GM23338 (cell line): ENCODE measurements at regions not wholly inside any gene's neighbourhood (a gene's known extent, or its start where the extent isn't known, plus 50 kb on each side); places are given as distances from the start of the nearest gene placed in this dataset.

Source experiments
- ATAC-seq: fragments of 200-7000 bp; cut with Tn5 transposase; 3 replicates; pipeline ENCODE4 v1.9.1; 2020
- DNase-seq: peaks from one replicate; pipeline ENCODE4 v3.0.0-alpha.2; 2015; ENCODE audit warnings: low spot score
- H2AFZ ChIP-seq: fragments of 200-600 bp; sonication (generic); 2 replicates; pipeline ENCODE4 v1.8.0; 2016; ENCODE audit warnings: antibody characterized with exemption, mild to moderate bottlenecking, moderate library complexity
- H3F3A ChIP-seq: fragments of 200-600 bp; sonication (generic); replicated peaks from 2 replicates; pipeline ENCODE4 v1.8.0; 2017; ENCODE audit warnings: antibody characterized with exemption, mixed run types, low read depth
- H3K27ac ChIP-seq: fragments of 200-600 bp; sonication (generic); 2 replicates; pipeline ENCODE4 v1.6.1; 2016; ENCODE audit warnings: low read depth
- H3K27me3 ChIP-seq: fragments of 200-600 bp; sonication (generic); 2 replicates; pipeline ENCODE4 v1.8.0; 2016; ENCODE audit warnings: mild to moderate bottlenecking, mixed run types, moderate library complexity; ENCODE audit not compliant: insufficient read depth
- H3K36me3 ChIP-seq: fragments of 200-600 bp; sonication (generic); 2 replicates; pipeline ENCODE4 v1.8.0; 2016; ENCODE audit warnings: mild to moderate bottlenecking; ENCODE audit not compliant: insufficient read depth
- H3K4me1 ChIP-seq: fragments of 200-600 bp; sonication (generic); 2 replicates; pipeline ENCODE4 v1.8.0; 2016; ENCODE audit warnings: mild to moderate bottlenecking, moderate library complexity; ENCODE audit not compliant: insufficient read depth
- H3K4me2 ChIP-seq: fragments of 200-600 bp; sonication (generic); 2 replicates; pipeline ENCODE4 v1.7.1; 2017; ENCODE audit warnings: mixed run types
- H3K4me3 ChIP-seq: fragments of 200-600 bp; sonication (generic); 2 replicates; pipeline ENCODE4 v1.6.1; 2016; ENCODE audit warnings: mixed run types
- H3K79me2 ChIP-seq: fragments of 200-600 bp; sonication (generic); replicated peaks from 2 replicates; pipeline ENCODE4 v1.8.0; 2017; ENCODE audit warnings: mild to moderate bottlenecking; ENCODE audit not compliant: insufficient read depth
- H3K9me2 ChIP-seq: fragments of 200-600 bp; sonication (generic); 2 replicates; pipeline ENCODE4 v1.8.0; 2017; ENCODE audit not compliant: insufficient read depth
- H4K20me1 ChIP-seq: fragments of 200-600 bp; sonication (generic); replicated peaks from 2 replicates; pipeline ENCODE4 v1.8.0; 2017; ENCODE audit warnings: mild to moderate bottlenecking; ENCODE audit not compliant: insufficient read depth
- H3K27ac Mint-ChIP-seq: 2 replicates; pipeline ENCODE4 v1.8.0; 2020; ENCODE audit warnings: inconsistent platforms, mild to moderate bottlenecking, moderate library complexity, mixed read lengths
- H3K27me3 Mint-ChIP-seq: 3 replicates; pipeline ENCODE4 v1.8.0; 2022; ENCODE audit warnings: low read depth, mild to moderate bottlenecking, moderate library complexity, mixed read lengths, inconsistent platforms; ENCODE audit not compliant: insufficient read depth, poor library complexity
- H3K36me3 Mint-ChIP-seq: 3 replicates; pipeline ENCODE4 v1.8.0; 2021; ENCODE audit warnings: low read depth, mild to moderate bottlenecking, inconsistent platforms, moderate library complexity, mixed read lengths
- H3K4me1 Mint-ChIP-seq: 3 replicates; pipeline ENCODE4 v1.8.0; 2020; ENCODE audit warnings: mild to moderate bottlenecking, inconsistent platforms, mixed read lengths
- H3K4me3 Mint-ChIP-seq: 3 replicates; pipeline ENCODE4 v1.8.0; 2021; ENCODE audit warnings: moderate library complexity, mild to moderate bottlenecking, inconsistent platforms, mixed read lengths
- H3K9me3 Mint-ChIP-seq: 3 replicates; pipeline ENCODE4 v1.8.0; 2020; ENCODE audit warnings: moderate library complexity, mild to moderate bottlenecking, inconsistent platforms, mixed read lengths
- CREB1 ChIP-seq: fragments of 250-450 bp; sonication (Bioruptor Pico); IDR thresholded peaks from 2 replicates; pipeline ENCODE4 v1.5.0; 2020; ENCODE audit warnings: low read depth, mild to moderate bottlenecking, moderate library complexity
- CTCF ChIP-seq, 2 experiments: fragments of 200-600 bp in 1 of 2; sonication (generic) in 1 of 2; conservative IDR thresholded peaks; 2 replicates each; pipeline versions ENCODE4 v1.5.1 to v1.6.1; 2016 to 2017; ENCODE audit warnings: antibody characterized with exemption in 2 of 2, low read depth in 2 of 2, mild to moderate bottlenecking in 2 of 2, moderate library complexity in 1 of 2
- ETS1 ChIP-seq: IDR thresholded peaks from 2 replicates; pipeline ENCODE4 v1.6.1; 2016; ENCODE audit warnings: antibody characterized with exemption
- EZH2phosphoT487 ChIP-seq: fragments of 200-600 bp; sonication (generic); IDR thresholded peaks from one replicate; pipeline ENCODE4 v1.8.1; 2018; ENCODE audit warnings: antibody characterized with exemption; ENCODE audit not compliant: unreplicated experiment
- JUNB ChIP-seq: IDR thresholded peaks from one replicate; pipeline ENCODE4 v1.6.1; 2016; ENCODE audit warnings: antibody characterized with exemption; ENCODE audit not compliant: unreplicated experiment
- POLR2AphosphoS5 ChIP-seq: IDR thresholded peaks from 2 replicates; pipeline ENCODE4 v1.6.1; 2016; ENCODE audit warnings: antibody characterized with exemption, low read depth
- REST ChIP-seq: IDR thresholded peaks from one replicate; pipeline ENCODE4 v1.6.1; 2018; ENCODE audit warnings: antibody characterized with exemption; ENCODE audit not compliant: unreplicated experiment
- ZNF114 ChIP-seq: fragments of 250-450 bp; sonication (Bioruptor Pico); IDR thresholded peaks from 2 replicates; pipeline ENCODE4 v1.5.0; 2020; ENCODE audit warnings: mild to moderate bottlenecking, moderate library complexity
- ZNF331 ChIP-seq: fragments of 250-450 bp; sonication (Bioruptor Pico); IDR thresholded peaks from 2 replicates; pipeline ENCODE4 v1.5.0; 2020; ENCODE audit warnings: low read depth, mild to moderate bottlenecking, moderate library complexity

- Histone ChIP-seq H3F3A (no peaks in the 10 kb centered on the region), H3K27ac (no peak overlapping the region), H3K36me3 (no peaks in the 10 kb centered on the region), H4K20me1 (no peaks in the 10 kb centered on the region), H2AFZ (no peak overlapping the region), H3K79me2 (no peaks in the 10 kb centered on the region), H3K4me3 (no peak overlapping the region), H3K9me2 (peaks cover 4% of the 10 kb centered on the region; the same call in 1 of the 2 replicates), H3K4me2 (no peak overlapping the region), H3K27me3 (no peaks in the 10 kb centered on the region), H3K4me1 (no peaks in the 10 kb centered on the region)
- no peak overlapping the region for H3K27ac Mint-ChIP-seq
- no peak overlapping the region for H3K4me3 Mint-ChIP-seq
- H3K4me1 Mint-ChIP-seq: peaks cover 6% of the 10 kb centered on the region
- H3K36me3 Mint-ChIP-seq: no peaks in the 10 kb centered on the region
- DNase-seq (no peak), ATAC-seq (no peak)
- H3K27me3 Mint-ChIP-seq: peaks cover 3% of the 10 kb centered on the region
- TF ChIP-seq CREB1 (CRISPR knock-in tag) (no peak), ETS1 (no peak), POLR2AphosphoS5 (no peak), JUNB (no peak), CTCF (conservative IDR thresholded peaks at IDR 0.05; ENCODE audit: low read depth in 2 of 2) (no peak), REST (no peak), EZH2phosphoT487 (no peak), ZNF331 (no peak), ZNF114 (CRISPR knock-in tag) (no peak)
- no peaks in the 10 kb centered on the region for H3K9me3 Mint-ChIP-seq
Measured at GRCh38 chr15:99911816-99912215, 178.6 kb upstream of the LYSMD4 start.
